Uterus (tissue), 3 donors: ENCODE measurements at regions not wholly inside any gene's neighbourhood (a gene's known extent, or its start where the extent isn't known, plus 50 kb on each side); places are given as distances from the start of the nearest gene placed in this dataset.
"Not testable (repeated sequence)": the region's sequence is repeated elsewhere in the genome, so short reads cannot be mapped to it uniquely, and the experiment has no call there.

ENCODE experiments used
- DNase-seq, 2 donors: peaks; one replicate each; pipeline ENCODE4 v3.0.0-alpha.2; 2019 to 2020
- H3K27ac ChIP-seq, 2 donors: fragments of 200-600 bp; sonication (generic); 1 replicate in 1 of 2; 2 replicates in 1 of 2; pipeline ENCODE4 v1.5.1; 2016 to 2018
- H3K27me3 ChIP-seq, 2 donors: fragments of 200-600 bp; sonication (generic); one replicate each; pipeline ENCODE4 v1.5.1; 2018 to 2019; ENCODE audit warnings: control low read depth in 1 of 2
- H3K36me3 ChIP-seq, 2 donors: fragments of 200-600 bp; sonication (generic); one replicate each; pipeline ENCODE4 v1.5.1; 2019; ENCODE audit warnings: control low read depth in 1 of 2
- H3K4me1 ChIP-seq, 2 donors: fragments of 200-600 bp; sonication (generic); one replicate each; pipeline ENCODE4 v1.5.1; 2018 to 2019; ENCODE audit warnings: control low read depth in 1 of 2
- H3K4me3 ChIP-seq, 2 donors: fragments of 200-600 bp; sonication (generic); 1 replicate in 1 of 2; 2 replicates in 1 of 2; pipeline ENCODE4 v1.5.1; 2018 to 2019; ENCODE audit warnings: mild to moderate bottlenecking in 1 of 2
- H3K9me3 ChIP-seq, 2 donors: fragments of 200-600 bp; sonication (generic); one replicate each; pipeline ENCODE4 v1.5.1; 2019; ENCODE audit warnings: control low read depth in 1 of 2
- CTCF ChIP-seq, 4 experiments: fragments of 200-600 bp in 2 of 4; fragments of 450-650 bp in 2 of 4; sonication (generic) in 2 of 4; IDR thresholded peaks; one replicate each; pipeline ENCODE4 v1.5.1; 2016 to 2019; ENCODE audit warnings: antibody characterized with exemption in 4 of 4, mild to moderate bottlenecking in 2 of 4, moderate library complexity in 1 of 4
- POLR2A ChIP-seq, 2 donors: fragments of 450-650 bp; IDR thresholded peaks; one replicate each; pipeline ENCODE4 v1.6.1; 2016; ENCODE audit warnings: antibody characterized with exemption in 2 of 2, mild to moderate bottlenecking in 1 of 2, moderate library complexity in 1 of 2
- intact Hi-C: fragments of 100-400 bp; cut with DNase I; formaldehyde crosslinking; loops from one replicate; pipeline ENCODE4 v1.15.1; 2023; ENCODE audit warnings: low total_unique reads
- donor health status: DM: yes; HTN: yes; CAD: no.

DNA sequence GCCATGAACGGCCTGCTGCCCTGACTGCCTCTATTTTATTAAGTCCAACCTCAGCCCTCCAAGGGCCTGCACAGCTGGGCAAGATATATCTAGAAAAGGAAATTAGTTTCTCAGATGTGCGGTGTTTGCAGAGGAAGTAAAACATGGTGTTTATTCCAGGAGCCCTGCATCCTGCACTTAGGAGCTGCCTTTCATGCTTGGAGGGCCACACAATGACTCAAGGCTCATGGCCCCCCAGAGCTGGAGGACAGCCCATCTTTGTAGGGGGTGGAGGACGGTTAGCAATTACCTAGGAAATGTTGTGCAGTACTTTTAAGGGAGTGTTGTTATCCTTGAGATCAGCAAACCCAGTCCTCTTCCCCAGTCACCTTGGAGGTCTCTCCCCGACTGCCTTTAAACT lies 80.5 kb downstream of the COPRS start:
- H3K4me3 ChIP-seq: no peak overlapping the region
- H3K27me3 ChIP-seq: no peaks in the 10 kb centered on the region
- H3K27ac ChIP-seq: no peak overlapping the region
- intact Hi-C loops: no loop called here
- no peaks in the 10 kb centered on the region for H3K4me1 ChIP-seq
- H3K9me3 ChIP-seq: no peaks in the 10 kb centered on the region
- no peaks in the 10 kb centered on the region for H3K36me3 ChIP-seq
- DNase-seq: no peak
- TF ChIP-seq POLR2A (IDR thresholded peaks at IDR 0.05) (no peak), CTCF (IDR thresholded peaks at IDR 0.05) (no peak)

DNA sequence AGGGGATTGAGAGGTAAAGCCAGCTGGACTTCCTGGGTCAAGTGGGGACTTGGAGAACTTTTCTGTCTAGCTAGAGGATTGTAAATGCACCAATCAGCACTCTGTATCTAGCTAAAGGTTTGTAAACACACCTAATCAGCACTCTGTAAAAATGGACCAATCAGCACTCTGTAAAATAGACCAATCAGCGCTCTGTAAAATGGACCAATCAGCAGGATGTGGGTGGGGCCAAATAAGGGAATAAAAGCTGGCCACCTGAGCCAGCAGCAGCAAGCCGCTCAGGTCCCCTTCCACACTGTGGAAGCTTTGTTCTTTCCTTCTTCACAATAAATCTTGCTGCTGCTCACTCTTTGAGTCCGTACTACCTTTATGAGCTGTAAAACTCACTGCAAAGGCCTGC lies 87.7 kb downstream of the COPRS start:
- H3K4me3 ChIP-seq, H3K4me1 ChIP-seq, H3K9me3 ChIP-seq, intact Hi-C loops, H3K36me3 ChIP-seq, H3K27me3 ChIP-seq, DNase-seq, H3K27ac ChIP-seq: not testable (repeated sequence)

DNA sequence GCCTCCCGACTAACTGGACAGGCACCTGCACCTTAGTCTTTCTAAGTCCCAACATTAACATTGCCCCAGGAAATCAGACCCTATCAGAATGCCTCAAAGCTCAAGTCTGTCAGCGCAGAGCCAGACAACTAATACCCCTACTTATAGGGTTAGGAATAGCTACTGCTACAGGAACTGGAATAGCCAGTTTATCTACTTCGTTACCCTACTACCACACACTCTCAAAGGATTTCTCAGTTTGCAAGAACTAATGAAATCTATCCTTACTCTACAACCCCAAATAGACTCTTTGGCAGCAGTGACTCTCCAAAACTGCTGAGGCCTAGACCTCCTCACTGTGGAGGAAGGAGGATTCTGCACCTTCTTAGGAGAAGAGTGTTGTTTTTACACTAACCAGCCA lies 88.5 kb downstream of the COPRS start:
- H3K27me3 ChIP-seq, intact Hi-C loops, H3K4me1 ChIP-seq, H3K9me3 ChIP-seq, H3K4me3 ChIP-seq, DNase-seq, H3K27ac ChIP-seq, H3K36me3 ChIP-seq: not testable (repeated sequence)

DNA sequence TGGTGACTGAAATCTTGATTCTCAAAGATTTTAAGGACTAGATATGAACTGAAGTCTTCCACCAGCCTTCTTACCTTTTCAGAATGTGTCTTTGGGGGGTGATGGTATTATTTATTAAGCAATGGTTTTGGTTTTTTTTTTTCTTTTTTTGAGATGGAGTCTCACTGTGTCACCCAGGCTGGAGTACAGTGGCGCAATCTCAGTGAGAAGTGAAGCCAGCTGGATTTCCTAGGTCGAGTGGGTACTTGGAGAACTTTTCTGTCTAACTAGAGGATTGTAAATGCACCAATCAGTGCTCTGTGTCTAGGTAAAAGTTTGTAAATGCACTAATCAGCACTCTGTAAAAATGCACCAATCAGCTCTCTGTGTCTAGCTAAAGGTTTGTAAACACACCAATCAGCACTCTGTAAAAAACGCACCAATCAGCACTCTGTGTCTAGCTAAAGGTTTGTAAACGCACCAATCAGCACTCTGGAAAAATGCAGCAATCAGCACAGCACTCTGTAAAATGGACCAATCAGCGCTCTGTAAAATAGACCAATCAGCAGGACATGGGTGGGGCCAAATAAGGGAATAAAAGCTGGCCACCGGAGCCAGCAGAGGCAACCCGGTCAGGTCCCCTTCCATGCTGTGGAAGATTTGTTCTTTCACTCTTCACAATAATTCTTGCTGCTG lies 97.1 kb downstream of the COPRS start:
- H3K36me3 ChIP-seq, H3K27ac ChIP-seq, H3K9me3 ChIP-seq, H3K27me3 ChIP-seq, DNase-seq, H3K4me1 ChIP-seq, H3K4me3 ChIP-seq, intact Hi-C loops: not testable (repeated sequence)

DNA sequence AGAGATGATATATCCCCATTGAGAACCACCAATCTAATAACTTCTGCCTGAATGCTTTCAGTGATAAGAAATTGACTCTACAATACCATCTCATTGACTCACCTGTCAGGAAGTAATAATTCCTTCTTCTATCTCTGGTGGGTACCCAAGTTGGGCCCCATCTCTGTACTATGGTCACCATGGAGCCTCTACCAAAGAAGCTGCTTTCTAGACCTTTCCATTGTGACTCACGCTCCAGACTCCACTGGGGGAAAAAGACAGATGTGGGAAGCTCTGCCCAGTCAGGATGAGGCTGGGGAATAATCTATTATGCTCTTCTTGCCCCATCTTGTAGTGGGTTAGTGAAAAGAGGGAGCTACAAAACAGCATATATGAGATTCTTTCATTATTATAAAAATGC lies 100.4 kb downstream of the COPRS start:
- DNase-seq: no peak
- TF ChIP-seq CTCF (IDR thresholded peaks at IDR 0.05): no peak
- TF ChIP-seq POLR2A (IDR thresholded peaks at IDR 0.05): no peak
- intact Hi-C loops: no loop called here
- Histone ChIP-seq H3K27ac (no peak overlapping the region), H3K4me3 (no peak overlapping the region), H3K9me3 (no peaks in the 10 kb centered on the region), H3K36me3 (no peaks in the 10 kb centered on the region), H3K4me1 (no peaks in the 10 kb centered on the region), H3K27me3 (no peaks in the 10 kb centered on the region)

- intact Hi-C loops: no loop called here
- H3K27me3 ChIP-seq: no peaks in the 10 kb centered on the region
- H3K4me1 ChIP-seq: no peaks in the 10 kb centered on the region
- no peak for DNase-seq
- no peak overlapping the region for H3K27ac ChIP-seq
- H3K9me3 ChIP-seq: no peaks in the 10 kb centered on the region
- H3K36me3 ChIP-seq: no peaks in the 10 kb centered on the region
- no peak overlapping the region for H3K4me3 ChIP-seq
- TF ChIP-seq POLR2A (IDR thresholded peaks at IDR 0.05) (no peak), CTCF (IDR thresholded peaks at IDR 0.05) (no peak)
These were observed 101.9 kb downstream of the COPRS start for GRCh38 chr17:31757097-31757496.
